ENCODE measurements at regions not wholly inside any gene's neighbourhood (a gene's known extent, or its start where the extent isn't known, plus 50 kb on each side); places are given as distances from the start of the nearest gene placed in this dataset.

DNA sequence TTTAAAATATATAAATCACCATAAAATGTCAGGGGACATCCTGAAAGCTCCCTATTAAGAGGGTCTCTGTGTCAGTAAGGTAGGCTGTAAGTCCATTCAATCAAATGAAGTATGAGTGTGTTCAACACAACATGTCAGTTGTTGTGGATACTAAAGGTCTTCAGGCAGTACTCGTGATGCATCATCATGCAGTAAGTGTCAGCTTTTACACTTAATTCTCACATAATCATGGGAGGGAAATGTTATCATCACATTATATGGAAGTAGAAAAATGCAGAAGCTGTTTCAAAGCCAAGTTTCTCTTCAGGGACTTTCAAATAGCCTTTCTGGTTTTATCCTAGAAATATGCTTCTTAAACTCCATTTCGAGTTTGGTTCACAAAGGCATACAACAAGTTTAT, 477.1 kb upstream of the ID2 start:
- DNase-seq (ENCODE audit: low read depth in 2 of 2, low spot score in 1 of 2): no peak

- no peak for DNase-seq (ENCODE audit: low read depth in 2 of 2, low spot score in 1 of 2)
Measured at GRCh38 chr2:8209494-8209893, 472.4 kb upstream of the ID2 start.

GRCh38 chr2:8211384-8211783, 470.5 kb upstream of the ID2 start:
- no peak for DNase-seq (ENCODE audit: low read depth in 2 of 2, low spot score in 1 of 2)

- DNase-seq (ENCODE audit: low read depth in 2 of 2, low spot score in 1 of 2): no peak
Measured at GRCh38 chr2:8212239-8212638, 469.6 kb upstream of the ID2 start.

DNA sequence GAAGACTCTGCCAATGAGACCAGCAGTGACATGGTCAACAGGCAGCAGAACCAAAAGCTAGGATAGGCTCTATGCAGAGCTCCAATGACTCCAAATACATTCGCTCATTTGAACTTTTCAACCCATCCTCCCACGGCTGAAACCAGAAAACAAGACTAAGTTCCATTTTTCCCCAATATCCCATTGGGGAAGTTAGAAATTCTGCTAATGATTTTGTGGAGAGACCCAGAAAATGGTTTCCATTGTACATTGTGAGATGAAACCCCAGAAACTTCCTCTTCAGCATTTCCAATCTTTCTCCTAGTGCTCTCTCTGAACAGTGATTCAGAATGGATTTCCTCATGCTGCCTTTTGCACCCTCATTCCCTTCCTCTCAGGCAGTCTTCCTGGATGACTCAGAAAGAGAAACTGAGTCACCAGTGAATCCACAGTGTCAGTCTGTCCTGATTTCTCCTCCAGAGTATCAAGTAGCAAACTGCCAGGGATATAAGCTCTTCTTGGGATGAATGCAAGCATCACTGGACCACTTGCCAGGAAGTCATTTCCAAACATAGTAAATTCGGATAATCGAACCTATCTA, 467.7 kb upstream of the ID2 start:
- no peak for DNase-seq (ENCODE audit: low read depth in 2 of 2, low spot score in 1 of 2)

DNA sequence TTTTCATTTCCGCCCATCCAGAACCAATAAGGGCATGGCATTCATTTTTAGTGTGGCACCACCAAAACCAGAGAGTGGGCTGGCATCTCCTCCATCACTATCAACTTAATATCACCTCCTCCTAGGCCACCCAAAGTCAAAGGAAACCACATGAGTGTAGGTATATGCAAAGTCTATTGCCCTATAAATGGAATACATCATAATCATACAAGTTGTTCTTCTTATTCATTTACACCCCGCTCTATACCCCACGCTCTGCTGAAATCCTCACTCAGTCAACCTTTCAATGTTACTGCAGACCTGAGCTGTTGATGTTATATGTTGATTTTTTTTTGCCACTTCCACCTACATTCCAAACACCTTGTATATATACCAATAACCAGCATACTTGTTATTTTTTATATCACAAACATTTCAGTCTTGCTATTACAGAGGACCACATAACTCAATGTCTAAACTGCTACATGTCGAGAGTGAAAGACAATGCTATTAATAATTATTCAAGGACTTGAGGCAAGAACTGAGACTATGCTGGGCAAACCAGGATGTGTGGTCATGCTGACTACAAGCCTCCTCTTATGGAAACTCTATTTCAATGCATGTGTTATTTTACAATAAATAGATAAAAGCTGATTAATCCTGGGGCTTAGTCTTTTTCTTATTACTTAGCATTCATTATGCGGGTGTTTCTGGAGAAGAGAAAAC, 466.5 kb upstream of the ID2 start:
- DNase-seq (ENCODE audit: low read depth in 2 of 2, low spot score in 1 of 2): no peak

DNA sequence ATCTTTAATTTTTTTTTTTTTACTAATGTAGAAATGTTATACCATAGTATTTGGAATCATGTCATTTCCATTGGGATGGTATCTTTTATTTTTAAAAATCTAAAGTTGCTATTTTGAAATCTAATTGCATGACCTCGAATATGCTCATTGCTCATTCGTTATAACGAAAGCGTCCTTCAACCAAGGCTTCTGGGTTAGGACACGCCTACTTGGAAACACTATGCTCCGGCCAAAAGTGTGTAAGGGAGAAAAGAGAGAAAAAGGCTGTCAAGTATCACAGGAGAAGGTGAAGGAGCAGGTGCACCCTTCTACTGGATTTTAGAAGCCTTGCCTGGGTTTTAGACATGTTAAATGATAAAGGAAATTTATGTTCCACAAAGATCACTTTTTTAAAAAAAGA, 465.9 kb upstream of the ID2 start:
- no peak for DNase-seq (ENCODE audit: low read depth in 2 of 2, low spot score in 1 of 2)

- no peak for DNase-seq (ENCODE audit: low read depth in 2 of 2, low spot score in 1 of 2)
Measured at GRCh38 chr2:8216397-8216796, 465.5 kb upstream of the ID2 start.

DNA sequence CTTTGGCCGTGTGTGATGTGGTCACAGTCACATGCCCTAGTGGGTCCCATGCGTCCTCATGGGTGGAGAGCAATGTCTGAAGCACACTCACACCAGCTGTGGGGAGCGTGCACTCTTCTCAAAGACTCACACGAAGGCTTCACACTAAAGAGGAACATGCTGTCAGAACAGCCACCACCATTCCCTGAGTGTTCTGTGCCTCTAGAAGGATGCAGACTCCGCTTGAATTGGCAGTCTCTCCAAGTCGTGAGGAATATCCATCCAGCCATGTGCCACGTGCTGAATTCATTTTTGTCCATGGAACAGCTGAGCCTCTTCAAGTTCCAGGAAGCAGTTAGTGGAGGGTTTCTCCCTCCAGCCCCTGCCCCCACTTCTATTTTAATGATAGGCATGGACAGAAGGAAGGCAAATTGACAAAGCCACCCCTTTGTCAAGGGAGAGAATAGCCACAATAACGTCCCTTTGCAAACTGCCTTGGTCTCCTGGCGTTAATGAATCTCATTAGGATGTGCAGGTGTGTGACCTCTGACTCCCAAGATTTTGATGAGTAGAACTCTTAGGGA, 464.3 kb upstream of the ID2 start:
- DNase-seq (ENCODE audit: low read depth in 2 of 2, low spot score in 1 of 2): no peak

GRCh38 chr2:8219096-8219495, 462.8 kb upstream of the ID2 start:
- no peak for DNase-seq (ENCODE audit: low read depth in 2 of 2, low spot score in 1 of 2)

GRCh38 chr2:8219631-8220355, 462.1 kb upstream of the ID2 start:
- DNase-seq (ENCODE audit: low read depth in 2 of 2, low spot score in 1 of 2): no peak

DNA sequence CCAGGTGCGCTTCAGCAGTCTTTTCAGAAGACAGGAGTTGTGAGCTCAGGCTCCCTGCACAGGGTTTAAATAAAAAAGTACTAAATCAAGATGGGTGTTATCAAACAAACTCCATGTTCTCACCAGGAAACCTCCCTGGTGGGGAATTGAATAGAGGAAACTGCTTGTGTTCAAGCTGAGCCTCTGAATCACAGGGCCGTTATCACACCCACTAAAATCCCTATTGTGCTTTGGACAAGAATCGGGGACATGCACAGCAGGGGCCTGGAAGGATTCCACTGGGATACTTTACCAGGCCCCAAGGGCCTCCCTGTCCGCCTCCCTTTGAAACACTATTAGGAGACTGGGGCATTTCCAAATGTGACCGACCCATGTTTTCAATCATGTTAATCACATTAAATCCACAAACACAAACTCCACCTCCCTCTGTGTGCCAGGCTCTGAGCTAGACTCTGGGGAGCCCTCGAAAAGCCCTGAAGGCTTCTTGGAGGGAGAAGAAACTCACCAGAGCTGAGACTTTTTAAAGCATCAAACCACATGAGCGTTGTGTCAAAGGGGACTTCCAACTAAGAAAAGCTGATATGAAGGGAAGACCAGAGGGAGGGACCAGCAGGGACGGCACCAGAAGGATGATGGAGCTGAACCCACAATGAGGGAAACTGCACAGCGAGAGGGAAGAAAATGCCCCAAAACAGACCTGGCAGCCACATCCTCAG, 458.7 kb upstream of the ID2 start:
- DNase-seq (ENCODE audit: low read depth in 2 of 2, low spot score in 1 of 2): no peak

- DNase-seq (ENCODE audit: low read depth in 2 of 2, low spot score in 1 of 2): no peak
Measured at GRCh38 chr2:8223695-8224346, 458.0 kb upstream of the ID2 start.

DNA sequence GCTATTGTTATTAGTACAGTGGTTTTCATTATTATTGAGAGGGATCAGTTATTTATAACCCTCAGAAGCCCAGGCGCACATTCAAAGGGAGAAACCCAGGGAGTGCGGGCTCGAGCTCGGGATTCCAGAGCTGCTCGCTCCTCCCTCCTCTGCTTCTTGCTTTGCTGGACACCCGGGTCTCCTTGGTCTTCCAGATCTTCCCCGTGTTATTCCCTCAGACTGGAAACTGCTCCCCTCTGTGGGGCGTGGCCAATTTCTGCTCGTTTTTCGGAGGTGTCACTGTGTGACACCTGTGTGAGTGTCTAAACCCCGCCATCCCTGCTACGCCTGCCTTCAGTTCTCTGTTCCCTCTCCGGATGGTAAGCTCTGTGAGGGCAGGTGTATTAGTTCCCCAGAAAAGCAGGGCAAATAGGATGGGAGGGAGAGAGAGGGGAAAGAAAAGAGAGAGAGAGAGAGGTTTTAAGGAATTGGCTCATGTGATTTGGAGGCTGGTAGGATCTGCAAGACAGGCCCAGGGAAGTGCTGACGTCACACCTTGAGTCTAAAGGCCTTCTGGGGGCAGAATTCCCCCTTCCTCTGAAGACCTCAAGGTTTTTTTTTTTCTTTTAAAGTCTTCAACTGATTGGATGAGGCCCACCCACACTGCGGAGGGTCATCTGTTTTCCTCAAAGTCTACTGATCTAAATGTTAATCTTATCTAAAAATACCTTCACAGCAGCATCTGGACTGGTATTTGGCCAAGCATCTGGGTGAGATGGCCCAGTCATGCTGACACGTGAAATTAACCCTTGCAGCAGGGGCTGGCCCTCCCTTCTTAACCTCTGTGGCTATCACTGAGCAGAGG, 457.3 kb upstream of the ID2 start:
- no peak for DNase-seq (ENCODE audit: low read depth in 2 of 2, low spot score in 1 of 2)

DNA sequence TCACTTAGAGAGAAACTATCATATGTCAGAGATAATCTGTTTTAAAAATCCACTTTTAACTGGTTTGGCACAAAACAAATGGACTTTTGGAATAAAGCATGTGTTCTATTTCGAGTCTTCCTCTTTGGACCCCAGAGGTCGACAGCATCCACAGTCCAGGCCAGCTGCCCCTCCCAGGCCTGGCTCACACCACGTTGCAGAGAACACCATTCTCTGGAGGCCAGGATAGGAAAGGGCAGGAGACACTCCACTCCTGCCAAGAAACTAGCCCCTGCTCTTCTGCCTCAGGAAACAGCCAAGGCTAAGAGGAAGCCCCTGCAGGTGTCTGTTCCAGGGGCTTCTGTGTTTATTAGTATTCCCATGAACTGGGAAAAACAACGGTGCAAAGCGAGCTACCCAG, 456.6 kb upstream of the ID2 start:
- no peak for DNase-seq (ENCODE audit: low read depth in 2 of 2, low spot score in 1 of 2)

- no peak for DNase-seq (ENCODE audit: low read depth in 2 of 2, low spot score in 1 of 2)
Measured at GRCh38 chr2:8225798-8226197, 456.1 kb upstream of the ID2 start.

DNA sequence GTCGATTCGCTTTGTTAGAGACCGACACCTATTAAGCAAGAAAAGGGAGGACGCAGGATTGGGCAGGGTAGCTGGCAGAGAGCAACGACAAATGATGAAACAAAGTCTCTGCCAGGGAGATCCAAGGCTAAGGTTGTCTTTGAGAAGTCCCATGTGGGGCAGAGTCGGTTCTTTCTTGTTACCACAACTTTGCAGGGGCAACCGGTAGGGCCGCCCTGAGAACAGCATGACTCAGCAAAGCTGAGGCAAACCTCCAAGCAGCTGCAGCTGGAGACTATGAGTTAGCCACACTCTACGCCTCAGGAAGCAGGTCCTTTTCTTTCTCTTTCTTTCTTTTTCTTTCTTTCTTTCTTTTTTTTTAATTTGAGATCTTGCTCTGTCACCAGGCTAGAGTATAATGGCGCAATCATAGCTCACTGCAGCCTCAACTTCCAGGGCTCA, 452.3 kb upstream of the ID2 start:
- DNase-seq (ENCODE audit: low read depth in 2 of 2, low spot score in 1 of 2): peak; percentile 17 to 47

DNA sequence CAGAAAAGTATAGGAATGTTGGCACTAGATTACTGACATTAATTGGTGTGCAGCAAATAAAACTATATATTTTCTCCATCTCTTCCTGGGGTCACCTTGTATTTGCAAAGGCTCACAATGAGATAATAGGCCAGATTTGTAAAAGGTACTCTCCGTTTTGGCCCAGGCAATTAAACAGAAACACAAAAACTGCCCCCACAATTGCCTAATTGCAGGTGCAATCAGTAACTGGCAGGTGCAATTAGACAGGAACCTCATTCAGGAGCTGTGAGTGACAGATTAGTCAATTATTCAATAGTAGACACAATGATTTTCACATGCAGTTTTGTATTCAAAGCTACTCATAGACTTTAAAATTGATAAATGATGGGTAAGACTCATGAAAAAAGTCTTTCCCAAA, 451.4 kb upstream of the ID2 start:
- no peak for DNase-seq (ENCODE audit: low read depth in 2 of 2, low spot score in 1 of 2)

DNA sequence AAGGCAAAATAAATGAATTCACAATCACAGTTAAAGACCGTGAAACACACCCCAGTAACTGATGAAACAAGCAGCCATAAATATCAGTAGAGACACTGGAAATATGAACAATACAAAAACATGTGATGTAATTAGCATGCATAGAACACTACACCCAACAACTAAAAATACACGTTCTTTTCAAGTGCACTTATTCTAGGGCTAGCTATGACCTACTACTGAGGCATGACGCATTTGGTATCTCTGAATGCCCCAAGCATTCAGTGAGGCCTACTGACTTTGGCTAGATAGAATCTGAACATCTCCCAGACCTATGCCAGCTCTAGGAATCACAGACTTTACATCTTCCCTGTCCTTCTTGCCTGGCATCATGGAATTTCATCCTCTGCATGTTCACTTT, 450.0 kb upstream of the ID2 start:
- DNase-seq (ENCODE audit: low read depth in 2 of 2, low spot score in 1 of 2): no peak

- DNase-seq (ENCODE audit: low read depth in 2 of 2, low spot score in 1 of 2): no peak
Measured at GRCh38 chr2:8232871-8233270, 449.0 kb upstream of the ID2 start.

Measured in stimulated activated CD8-positive, alpha-beta memory T cell treated with anti-CD3 and anti-CD28 coated beads, Interleukin-4, amount 100 ng/mL, for 4 hours (primary cell).